ENCODE measurements at regions not wholly inside any gene's neighbourhood (a gene's known extent, or its start where the extent isn't known, plus 50 kb on each side); places are given as distances from the start of the nearest gene placed in this dataset.

DNA sequence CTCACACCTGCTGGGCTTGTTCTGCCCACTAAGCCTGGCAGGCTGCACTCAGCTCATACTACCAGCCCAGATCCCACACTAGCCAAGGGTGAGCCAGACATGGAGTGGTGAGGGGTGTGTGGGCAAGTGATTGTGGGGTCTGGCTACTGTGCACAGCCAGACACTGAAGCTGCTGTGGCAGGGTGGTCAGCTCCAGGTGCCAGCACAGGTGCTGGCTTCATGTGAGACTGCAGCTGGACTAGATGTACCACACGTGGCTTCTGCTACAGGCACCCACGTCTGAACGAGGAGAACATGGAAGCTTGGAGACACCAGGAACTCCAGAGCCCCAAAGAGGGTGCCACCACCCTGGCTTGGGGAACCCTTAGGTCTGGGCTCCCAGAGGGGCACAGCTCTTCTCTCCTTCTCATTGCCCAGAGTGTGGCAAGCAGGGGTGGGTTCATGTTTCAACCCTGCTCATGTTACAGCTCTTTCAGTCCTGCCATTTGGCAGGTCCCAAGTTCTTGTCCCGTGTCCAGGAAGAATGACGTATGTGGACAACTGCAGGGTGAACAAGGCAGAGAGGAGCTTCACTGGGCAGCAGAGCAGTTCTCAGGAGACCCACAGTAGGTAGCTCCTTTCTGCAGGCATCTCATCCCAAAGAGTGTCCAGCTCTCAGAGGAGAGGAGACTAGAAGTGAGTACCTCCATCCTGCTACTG lies 1624.2 kb upstream of the TMEFF2 start:
- TF ChIP-seq, protein P1, sequence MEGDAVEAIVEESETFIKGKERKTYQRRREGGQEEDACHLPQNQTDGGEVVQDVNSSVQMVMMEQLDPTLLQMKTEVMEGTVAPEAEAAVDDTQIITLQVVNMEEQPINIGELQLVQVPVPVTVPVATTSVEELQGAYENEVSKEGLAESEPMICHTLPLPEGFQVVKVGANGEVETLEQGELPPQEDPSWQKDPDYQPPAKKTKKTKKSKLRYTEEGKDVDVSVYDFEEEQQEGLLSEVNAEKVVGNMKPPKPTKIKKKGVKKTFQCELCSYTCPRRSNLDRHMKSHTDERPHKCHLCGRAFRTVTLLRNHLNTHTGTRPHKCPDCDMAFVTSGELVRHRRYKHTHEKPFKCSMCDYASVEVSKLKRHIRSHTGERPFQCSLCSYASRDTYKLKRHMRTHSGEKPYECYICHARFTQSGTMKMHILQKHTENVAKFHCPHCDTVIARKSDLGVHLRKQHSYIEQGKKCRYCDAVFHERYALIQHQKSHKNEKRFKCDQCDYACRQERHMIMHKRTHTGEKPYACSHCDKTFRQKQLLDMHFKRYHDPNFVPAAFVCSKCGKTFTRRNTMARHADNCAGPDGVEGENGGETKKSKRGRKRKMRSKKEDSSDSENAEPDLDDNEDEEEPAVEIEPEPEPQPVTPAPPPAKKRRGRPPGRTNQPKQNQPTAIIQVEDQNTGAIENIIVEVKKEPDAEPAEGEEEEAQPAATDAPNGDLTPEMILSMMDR (IDR thresholded peaks at IDR 0.05): no peak
- TF ChIP-seq EP300 (IDR thresholded peaks at IDR 0.05): no peak

Measured in stomach (tissue), 4 donors.